Breast epithelium (tissue), 4 donors: ENCODE measurements at regions not wholly inside any gene's neighbourhood (a gene's known extent, or its start where the extent isn't known, plus 50 kb on each side); places are given as distances from the start of the nearest gene placed in this dataset.

Source experiments
- DNase-seq, 2 donors: peaks; one replicate each; pipeline ENCODE4 v3.0.0-alpha.2; 2019; ENCODE audit warnings: low spot score in 2 of 2
- H3K27ac ChIP-seq, 2 donors: fragments of 200-600 bp; sonication (generic) in 1 of 2; one replicate each; pipeline ENCODE4 v1.5.1; 2016 to 2019; ENCODE audit warnings: mild to moderate bottlenecking in 1 of 2
- H3K27me3 ChIP-seq, 2 donors: fragments of 200-600 bp; sonication (generic) in 1 of 2; one replicate each; pipeline versions ENCODE4 v1.5.1 to v1.6.0; 2017 to 2019; ENCODE audit warnings: control low read depth in 1 of 2, mild to moderate bottlenecking in 1 of 2
- H3K36me3 ChIP-seq: fragments of 200-600 bp; one replicate; pipeline ENCODE4 v1.5.1; 2019
- H3K4me1 ChIP-seq, 2 donors: fragments of 200-600 bp; sonication (generic); one replicate each; pipeline ENCODE4 v1.5.1; 2016 to 2019; ENCODE audit warnings: control low read depth in 1 of 2
- H3K4me3 ChIP-seq, 3 donors: fragments of 200-600 bp; sonication (generic); 1 replicate in 2 of 3; 2 replicates in 1 of 3; pipeline ENCODE4 v1.5.1; 2016 to 2019; ENCODE audit warnings: mild to moderate bottlenecking in 3 of 3, moderate library complexity in 2 of 3
- H3K9me3 ChIP-seq, 2 donors: fragments of 200-600 bp; sonication (generic) in 1 of 2; one replicate each; pipeline ENCODE4 v1.5.1; 2016 to 2019; ENCODE audit warnings: control low read depth in 1 of 2
- POLR2A ChIP-seq: fragments of 450-650 bp; IDR thresholded peaks from one replicate; pipeline ENCODE4 v1.6.1; 2016; ENCODE audit warnings: antibody characterized with exemption, mild to moderate bottlenecking, moderate library complexity
- POLR2AphosphoS5 ChIP-seq, 3 donors: sonication (generic); formaldehyde crosslinking; IDR thresholded peaks; one replicate each; pipeline ENCODE4 v1.6.1; 2017; ENCODE audit warnings: antibody characterized with exemption in 3 of 3
- intact Hi-C: fragments of 100-400 bp; cut with DNase I; formaldehyde crosslinking; loops from one replicate; pipeline ENCODE4 v1.15.1; 2023; ENCODE audit warnings: low total_unique reads
- TF ChIP-seq, protein P1 (sequence below), 3 donors: fragments of 450-650 bp; IDR thresholded peaks; one replicate each; pipeline ENCODE4 v1.5.1; 2016 to 2017; ENCODE audit warnings: antibody characterized with exemption in 3 of 3, mild to moderate bottlenecking in 3 of 3, moderate library complexity in 3 of 3

- TF ChIP-seq, protein P1, sequence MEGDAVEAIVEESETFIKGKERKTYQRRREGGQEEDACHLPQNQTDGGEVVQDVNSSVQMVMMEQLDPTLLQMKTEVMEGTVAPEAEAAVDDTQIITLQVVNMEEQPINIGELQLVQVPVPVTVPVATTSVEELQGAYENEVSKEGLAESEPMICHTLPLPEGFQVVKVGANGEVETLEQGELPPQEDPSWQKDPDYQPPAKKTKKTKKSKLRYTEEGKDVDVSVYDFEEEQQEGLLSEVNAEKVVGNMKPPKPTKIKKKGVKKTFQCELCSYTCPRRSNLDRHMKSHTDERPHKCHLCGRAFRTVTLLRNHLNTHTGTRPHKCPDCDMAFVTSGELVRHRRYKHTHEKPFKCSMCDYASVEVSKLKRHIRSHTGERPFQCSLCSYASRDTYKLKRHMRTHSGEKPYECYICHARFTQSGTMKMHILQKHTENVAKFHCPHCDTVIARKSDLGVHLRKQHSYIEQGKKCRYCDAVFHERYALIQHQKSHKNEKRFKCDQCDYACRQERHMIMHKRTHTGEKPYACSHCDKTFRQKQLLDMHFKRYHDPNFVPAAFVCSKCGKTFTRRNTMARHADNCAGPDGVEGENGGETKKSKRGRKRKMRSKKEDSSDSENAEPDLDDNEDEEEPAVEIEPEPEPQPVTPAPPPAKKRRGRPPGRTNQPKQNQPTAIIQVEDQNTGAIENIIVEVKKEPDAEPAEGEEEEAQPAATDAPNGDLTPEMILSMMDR (IDR thresholded peaks at IDR 0.05): no peak
- TF ChIP-seq POLR2A (no peak), POLR2AphosphoS5 (IDR thresholded peaks at IDR 0.05) (no peak)
- no peak for DNase-seq
- H3K27ac ChIP-seq: no peak overlapping the region
- H3K27me3 ChIP-seq: no peaks in the 10 kb centered on the region
- H3K36me3 ChIP-seq: no peaks in the 10 kb centered on the region
- no peaks in the 10 kb centered on the region for H3K4me1 ChIP-seq
- H3K9me3 ChIP-seq: no peaks in the 10 kb centered on the region
- H3K4me3 ChIP-seq: no peak overlapping the region
- intact Hi-C loops: no loop called here
Measured at GRCh38 chr18:47407736-47408135, 156.3 kb upstream of the SKOR2 start.

GRCh38 chr18:47404845-47405244, 153.4 kb upstream of the SKOR2 start:
- Histone ChIP-seq H3K9me3 (no peaks in the 10 kb centered on the region), H3K36me3 (no peaks in the 10 kb centered on the region), H3K4me1 (no peaks in the 10 kb centered on the region), H3K27ac (no peak overlapping the region), H3K4me3 (no peak overlapping the region), H3K27me3 (no peaks in the 10 kb centered on the region)
- DNase-seq: no peak
- TF ChIP-seq POLR2AphosphoS5 (IDR thresholded peaks at IDR 0.05): no peak
- TF ChIP-seq, protein P1 (IDR thresholded peaks at IDR 0.05): no peak
- TF ChIP-seq POLR2A: no peak
- intact Hi-C loops: no loop called here

DNA sequence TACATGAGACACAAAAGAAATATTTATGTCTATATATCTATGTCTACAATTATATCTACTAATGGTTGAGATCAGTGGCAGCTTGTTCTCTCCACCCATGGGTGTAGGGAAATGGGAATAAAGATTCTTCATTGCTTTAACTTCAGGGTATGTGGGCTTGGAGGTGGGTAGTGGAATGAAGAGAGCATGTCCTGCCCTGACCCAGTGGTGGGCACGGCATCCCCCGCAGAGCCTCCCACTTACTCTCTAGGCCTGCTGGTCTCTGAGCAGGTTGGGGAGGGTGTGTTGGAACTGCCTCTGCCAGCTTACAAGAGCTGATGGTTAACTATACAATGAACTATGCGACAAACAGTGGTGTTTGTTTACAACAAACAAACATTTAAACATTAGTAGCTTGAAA, 152.5 kb upstream of the SKOR2 start:
- Histone ChIP-seq H3K27me3 (no peaks in the 10 kb centered on the region), H3K4me3 (no peak overlapping the region), H3K4me1 (no peaks in the 10 kb centered on the region), H3K9me3 (no peaks in the 10 kb centered on the region), H3K36me3 (no peaks in the 10 kb centered on the region), H3K27ac (no peak overlapping the region)
- intact Hi-C loops: no loop called here
- DNase-seq: no peak
- TF ChIP-seq POLR2A (no peak), POLR2AphosphoS5 (IDR thresholded peaks at IDR 0.05) (no peak)
- TF ChIP-seq, protein P1 (IDR thresholded peaks at IDR 0.05): no peak

DNA sequence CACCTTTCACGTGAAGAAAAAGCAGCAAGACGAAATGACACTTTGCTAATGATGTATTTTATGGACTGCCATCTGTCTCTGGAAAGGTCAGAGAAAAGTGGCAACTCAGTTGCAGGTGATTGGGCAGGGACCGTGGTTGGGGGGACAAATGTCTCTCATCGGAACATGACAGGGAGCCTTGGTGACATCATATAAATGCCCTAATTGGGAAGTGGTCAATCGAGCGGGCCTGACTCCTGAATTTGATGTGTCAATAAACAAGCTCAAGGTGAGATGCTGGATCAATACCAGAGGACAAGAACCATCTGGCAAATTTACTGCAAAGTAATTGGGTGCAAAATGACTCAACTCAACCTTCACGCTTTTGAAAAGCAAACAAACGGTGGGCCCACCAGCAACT, 151.9 kb upstream of the SKOR2 start:
- intact Hi-C loops: no loop called here
- Histone ChIP-seq H3K9me3 (no peaks in the 10 kb centered on the region), H3K27ac (no peak overlapping the region), H3K27me3 (no peaks in the 10 kb centered on the region), H3K4me3 (no peak overlapping the region), H3K4me1 (no peaks in the 10 kb centered on the region), H3K36me3 (no peaks in the 10 kb centered on the region)
- TF ChIP-seq POLR2AphosphoS5 (IDR thresholded peaks at IDR 0.05) (no peak), POLR2A (no peak)
- TF ChIP-seq, protein P1 (IDR thresholded peaks at IDR 0.05): no peak
- no peak for DNase-seq

DNA sequence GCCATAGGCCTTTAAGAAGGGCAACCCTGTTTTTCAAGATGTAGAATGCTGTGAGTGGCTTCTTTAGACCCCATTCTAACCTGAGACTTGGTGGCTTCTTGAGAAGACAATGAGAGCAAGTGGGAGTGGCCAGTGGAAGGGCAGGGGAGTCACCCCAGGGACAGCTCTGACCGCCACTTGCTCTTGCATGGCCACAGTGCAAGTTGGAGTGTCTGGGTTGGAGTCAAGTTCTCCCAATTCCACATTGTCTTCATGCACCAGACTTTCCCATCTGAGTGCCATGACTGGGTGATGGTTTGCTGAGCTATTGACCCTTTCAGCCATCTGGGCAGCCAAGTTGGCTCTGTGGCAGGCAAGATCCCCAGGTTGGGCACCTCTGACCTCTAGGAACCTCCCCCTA, 148.0 kb upstream of the SKOR2 start:
- no peak overlapping the region for H3K4me3 ChIP-seq
- intact Hi-C loops: no loop called here
- no peaks in the 10 kb centered on the region for H3K4me1 ChIP-seq
- no peak for DNase-seq
- no peaks in the 10 kb centered on the region for H3K27me3 ChIP-seq
- no peaks in the 10 kb centered on the region for H3K36me3 ChIP-seq
- TF ChIP-seq, protein P1 (IDR thresholded peaks at IDR 0.05): no peak
- TF ChIP-seq POLR2AphosphoS5 (IDR thresholded peaks at IDR 0.05) (no peak), POLR2A (no peak)
- H3K9me3 ChIP-seq: peaks cover 7 to 9% of the 10 kb centered on the region in 2 donors
- no peak overlapping the region for H3K27ac ChIP-seq
